ENCODE measurements at regions not wholly inside any gene's neighbourhood (a gene's known extent, or its start where the extent isn't known, plus 50 kb on each side); places are given as distances from the start of the nearest gene placed in this dataset.

- TF ChIP-seq POLR2A (IDR thresholded peaks at IDR 0.05; ENCODE audit: low read depth, low read length): no peak
- TF ChIP-seq POLR2AphosphoS5 (IDR thresholded peaks at IDR 0.05; ENCODE audit: low read depth, low read length): no peak
Measured at GRCh38 chr9:87088621-87089365, 141.5 kb upstream of the GAS1 start.

Data from GM12892 (cell line).